T-cell (primary cell): ENCODE measurements at regions not wholly inside any gene's neighbourhood (a gene's known extent, or its start where the extent isn't known, plus 50 kb on each side); places are given as distances from the start of the nearest gene placed in this dataset.
"Not testable (repeated sequence)": the region's sequence is repeated elsewhere in the genome, so short reads cannot be mapped to it uniquely, and the experiment has no call there.

Source experiments
- ATAC-seq, 4 experiments: fragments of 200-7000 bp in 3 of 4; fragments of 150-1000 bp in 1 of 4; cut with Tn5 transposase; replicated peaks in 1 of 4; 1 replicate in 3 of 4; 2 replicates in 1 of 4; pipeline ENCODE4 v1.10.0; 2021; ENCODE audit warnings: moderate library complexity in 3 of 4, mild to moderate bottlenecking in 2 of 4, moderate number of reproducible peaks in 1 of 4
- CTCF ChIA-PET, 2 donors: fragments of 300-600 bp; sonication (Branson Sonifier 250); formaldehyde crosslinking; loops; one replicate each; lab custom pipeline; 2022; ENCODE audit warnings: antibody characterized with exemption in 2 of 2; lab: Charles Lee
- POLR2A ChIA-PET, 2 donors: fragments of 300-600 bp; sonication (Branson Sonifier 250); formaldehyde crosslinking; loops; one replicate each; lab custom pipeline; 2022; ENCODE audit warnings: antibody characterized with exemption in 2 of 2; lab: Charles Lee
- DNase-seq, 35 experiments: peaks; one replicate each; pipeline versions ENCODE4 v3.0.0 to v3.0.0-alpha.2; 2013 to 2023
- H3K27ac ChIP-seq: one replicate; pipeline ENCODE4 v1.5.1; 2013; ENCODE audit warnings: low read length
- H3K27me3 ChIP-seq, 2 experiments: replicated peaks in 1 of 2; 1 replicate in 1 of 2; 2 replicates in 1 of 2; pipeline versions ENCODE4 v1.6.1 to v1.7.0; 2013; ENCODE audit warnings: low read length in 1 of 2, mixed read lengths in 1 of 2; ENCODE audit not compliant: control insufficient read depth in 2 of 2, insufficient read depth in 2 of 2; ENCODE audit errors: extremely low read depth in 1 of 2
- H3K36me3 ChIP-seq, 2 donors: 1 replicate in 1 of 2; 2 replicates in 1 of 2; pipeline versions ENCODE4 v1.6.1 to v1.7.0; 2013; ENCODE audit warnings: low read length in 1 of 2; ENCODE audit not compliant: control insufficient read depth in 2 of 2, insufficient read depth in 1 of 2; ENCODE audit errors: extremely low read depth in 1 of 2
- H3K4me1 ChIP-seq, 2 experiments: 1 replicate in 1 of 2; 2 replicates in 1 of 2; pipeline versions ENCODE4 v1.6.1 to v1.7.0; 2013; ENCODE audit warnings: low read length in 2 of 2, mixed read lengths in 1 of 2; ENCODE audit not compliant: insufficient read depth in 2 of 2, control insufficient read depth in 1 of 2; ENCODE audit errors: extremely low read depth in 1 of 2
- H3K4me3 ChIP-seq, 2 donors: 1 replicate in 1 of 2; 2 replicates in 1 of 2; pipeline versions ENCODE4 v1.5.1 to v1.7.0; 2013; ENCODE audit warnings: mild to moderate bottlenecking in 2 of 2, low read length in 1 of 2, moderate library complexity in 1 of 2; ENCODE audit not compliant: control insufficient read depth in 1 of 2; ENCODE audit errors: extremely low read depth in 1 of 2
- H3K9me3 ChIP-seq: 2 replicates; pipeline ENCODE4 v1.7.0; 2013
- H3K27ac Mint-ChIP-seq, 2 donors: one replicate each; pipeline ENCODE4 v1.8.0; 2020 to 2021; ENCODE audit warnings: mild to moderate bottlenecking in 2 of 2, mixed read lengths in 2 of 2
- H3K27me3 Mint-ChIP-seq, 2 donors: one replicate each; pipeline ENCODE4 v1.8.0; 2021 to 2022; ENCODE audit warnings: mixed read lengths in 2 of 2
- H3K36me3 Mint-ChIP-seq: one replicate; pipeline ENCODE4 v1.8.0; 2021; ENCODE audit warnings: mixed read lengths
- H3K4me1 Mint-ChIP-seq, 3 donors: one replicate each; pipeline ENCODE4 v1.8.0; 2020 to 2022; ENCODE audit warnings: mixed read lengths in 3 of 3, mild to moderate bottlenecking in 1 of 3
- H3K4me3 Mint-ChIP-seq, 3 donors: one replicate each; pipeline ENCODE4 v1.8.0; 2020 to 2022; ENCODE audit warnings: mild to moderate bottlenecking in 3 of 3, mixed read lengths in 3 of 3, moderate library complexity in 3 of 3
- H3K9me3 Mint-ChIP-seq, 3 donors: one replicate each; pipeline ENCODE4 v1.8.0; 2020 to 2022; ENCODE audit warnings: mixed read lengths in 3 of 3
- WGBS: methylation state at CpG from one replicate; pipeline ENCODE4 v1.1.5; 2013; ENCODE audit warnings: missing lambda C conversion rate; ENCODE audit not compliant: insufficient coverage; 5-methylcytosine and 5-hydroxymethylcytosine counted together

DNA sequence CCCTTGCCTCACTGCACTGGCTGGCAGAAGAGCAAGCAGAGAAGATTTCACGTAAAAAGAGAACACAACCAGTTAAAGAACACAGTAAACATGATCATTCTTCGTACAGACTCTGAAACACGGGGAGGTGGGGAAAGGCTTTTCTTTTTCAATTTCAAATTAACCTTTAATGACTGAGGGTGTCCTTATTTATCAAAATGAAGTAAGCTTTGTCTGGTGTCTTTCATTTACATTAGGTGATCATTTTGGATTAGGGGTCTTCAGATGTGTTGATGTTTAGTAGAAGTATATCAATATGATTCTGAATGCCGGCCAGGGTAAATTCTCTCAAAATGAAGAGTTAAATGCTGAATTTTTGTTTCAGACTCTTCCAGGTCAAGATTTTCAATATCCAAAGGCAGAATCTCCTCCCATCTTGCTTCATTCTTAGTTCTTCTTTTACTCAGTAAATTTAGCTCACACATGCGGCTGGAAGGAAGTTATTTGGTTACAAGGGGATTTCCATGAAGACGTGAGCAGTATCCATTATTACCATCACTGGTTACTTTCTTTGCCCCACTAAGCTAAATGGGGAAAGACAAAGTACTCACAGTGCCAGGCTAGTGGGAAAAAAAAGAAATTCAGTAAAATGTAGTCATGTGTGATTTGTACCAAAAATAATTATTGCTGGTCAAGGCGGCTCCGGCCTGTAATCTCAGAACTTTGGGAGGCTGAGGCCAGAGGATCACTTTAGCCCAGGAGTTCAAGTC lies 272.2 kb upstream of the NR2F2 start:
- H3K9me3 Mint-ChIP-seq, result peaks cover 6 to 10% (median 8%) of the 10 kb centered on the region in 3 donors
- WGBS, result no CpG with 5 or more reads among the region's 8 CpGs
- no peak overlapping the region for H3K4me3 Mint-ChIP-seq

DNA sequence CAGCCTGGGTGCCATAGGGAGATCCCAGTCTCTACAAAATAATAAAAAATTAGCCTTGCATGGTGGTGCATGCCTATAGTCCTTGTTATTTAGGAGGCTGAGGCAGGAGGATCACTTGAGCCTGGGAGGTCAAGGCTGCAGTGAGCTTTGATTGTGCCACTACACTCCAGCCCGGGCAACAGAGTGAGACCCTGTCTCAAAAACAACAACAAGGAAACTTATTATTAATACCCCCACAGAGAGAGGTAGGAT lies 271.7 kb upstream of the NR2F2 start:
- H3K27ac ChIP-seq, H3K27me3 ChIP-seq, ATAC-seq, H3K4me3 Mint-ChIP-seq, POLR2A ChIA-PET, H3K4me3 ChIP-seq, H3K4me1 ChIP-seq, H3K9me3 Mint-ChIP-seq, DNase-seq, H3K4me1 Mint-ChIP-seq, H3K27ac Mint-ChIP-seq, CTCF ChIA-PET, H3K9me3 ChIP-seq, H3K36me3 ChIP-seq, H3K36me3 Mint-ChIP-seq: not testable (repeated sequence)
- peaks cover 22 to 35% of the 10 kb centered on the region in 2 donors for H3K27me3 Mint-ChIP-seq
- no CpG with 5 or more reads among the region's 1 CpG for WGBS

More for the DNA sequence above, 272.2 kb upstream of the NR2F2 start:
- ChIA-PET CTCF (no interaction called here), POLR2A (no interaction called here)
- Histone ChIP-seq H3K36me3 (no peaks in the 10 kb centered on the region), H3K9me3 (no peaks in the 10 kb centered on the region), H3K27me3 (peaks cover 2 to 10% of the 10 kb centered on the region in 2 experiments), H3K27ac (no peak overlapping the region), H3K4me1 (peaks cover 0 to under 1% of the 10 kb centered on the region in 2 experiments), H3K4me3 (no peak overlapping the region)
- Mint-ChIP-seq H3K36me3 (no peaks in the 10 kb centered on the region), H3K27ac (no peak overlapping the region), H3K27me3 (peaks cover 25 to 40% of the 10 kb centered on the region in 2 donors), H3K4me1 (peaks cover 0 to 7% (median 4%) of the 10 kb centered on the region in 3 donors)
- DNase-seq (no peak), ATAC-seq (no peak)

- H3K36me3 ChIP-seq, H3K4me1 Mint-ChIP-seq, H3K36me3 Mint-ChIP-seq, H3K4me3 Mint-ChIP-seq, DNase-seq, ATAC-seq, H3K27me3 ChIP-seq, H3K4me1 ChIP-seq, H3K4me3 ChIP-seq, H3K9me3 ChIP-seq, CTCF ChIA-PET, H3K27ac ChIP-seq, H3K9me3 Mint-ChIP-seq, H3K27ac Mint-ChIP-seq, POLR2A ChIA-PET: not testable (repeated sequence)
- H3K27me3 Mint-ChIP-seq, result peaks cover 12 to 27% of the 10 kb centered on the region in 2 donors
- WGBS, result no CpG with 5 or more reads among the region's 5 CpGs
Observed at GRCh38 chr15:96060591-96060990, 269.9 kb upstream of the NR2F2 start.

DNA sequence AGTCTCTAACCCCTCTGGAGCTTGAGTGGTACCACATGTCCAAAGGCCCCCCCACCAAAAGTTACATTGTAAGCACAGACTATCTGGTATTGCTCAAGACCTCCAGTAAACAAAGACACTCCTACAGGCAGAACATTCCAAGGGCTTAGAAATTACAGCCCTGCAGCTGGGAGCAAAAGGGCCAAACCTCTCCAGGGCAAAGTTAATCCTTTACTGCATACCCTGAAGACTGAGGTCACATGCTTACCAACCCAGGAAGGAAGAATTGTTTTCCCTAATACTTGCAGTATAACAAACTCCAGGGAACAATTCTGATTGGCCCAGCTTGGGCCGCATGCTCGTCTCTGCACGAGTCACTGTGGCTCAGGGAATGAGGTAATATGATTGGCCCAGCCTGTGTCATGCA lies 266.1 kb upstream of the NR2F2 start:
- H3K27ac Mint-ChIP-seq, result no peak overlapping the region
- no peaks in the 10 kb centered on the region for H3K36me3 Mint-ChIP-seq
- Histone ChIP-seq H3K4me1 (no peaks in the 10 kb centered on the region), H3K36me3 (no peaks in the 10 kb centered on the region), H3K4me3 (no peak overlapping the region), H3K9me3 (no peaks in the 10 kb centered on the region), H3K27me3 (no peaks in the 10 kb centered on the region), H3K27ac (no peak overlapping the region)
- ChIA-PET CTCF (no interaction called here), POLR2A (no interaction called here)
- peaks cover 6% of the 10 kb centered on the region in 3 donors for H3K9me3 Mint-ChIP-seq
- no peak overlapping the region for H3K4me3 Mint-ChIP-seq
- WGBS, result no CpG with 5 or more reads among the region's 3 CpGs
- no peaks in the 10 kb centered on the region for H3K4me1 Mint-ChIP-seq
- peaks cover 8% of the 10 kb centered on the region in 2 donors for H3K27me3 Mint-ChIP-seq
- no peak for DNase-seq
- no peak for ATAC-seq

- no peaks in the 10 kb centered on the region for H3K36me3 ChIP-seq
- H3K27ac ChIP-seq, result no peak overlapping the region
- CTCF ChIA-PET, result no interaction called here
- no peaks in the 10 kb centered on the region for H3K27me3 ChIP-seq
- H3K27ac Mint-ChIP-seq, result no peak overlapping the region
- ATAC-seq (no peak), DNase-seq (no peak)
- WGBS, result 76% methylated on average over 3 of the region's 4 CpGs
- peaks cover 0 to under 1% (median 0%) of the 10 kb centered on the region in 3 donors for H3K9me3 Mint-ChIP-seq
- POLR2A ChIA-PET, result no interaction called here
- no peak overlapping the region for H3K4me3 ChIP-seq
- H3K9me3 ChIP-seq, result no peaks in the 10 kb centered on the region
- no peak overlapping the region for H3K4me3 Mint-ChIP-seq
- H3K4me1 Mint-ChIP-seq, result no peaks in the 10 kb centered on the region
- peaks cover 0 to 7% of the 10 kb centered on the region in 2 donors for H3K27me3 Mint-ChIP-seq
- H3K36me3 Mint-ChIP-seq, result no peaks in the 10 kb centered on the region
- H3K4me1 ChIP-seq, result no peaks in the 10 kb centered on the region
Observed at GRCh38 chr15:96066126-96066525, 264.4 kb upstream of the NR2F2 start.

GRCh38 chr15:96066852-96067495 lies 263.5 kb upstream of the NR2F2 start:
- no peak for ATAC-seq
- POLR2A ChIA-PET, result no interaction called here
- H3K4me3 Mint-ChIP-seq, result no peak overlapping the region
- DNase-seq, result no peak
- H3K4me1 ChIP-seq, result no peaks in the 10 kb centered on the region
- 86% methylated on average over 1 of the region's 8 CpGs for WGBS
- H3K36me3 ChIP-seq, result no peaks in the 10 kb centered on the region
- H3K4me1 Mint-ChIP-seq, result no peaks in the 10 kb centered on the region
- CTCF ChIA-PET, result no interaction called here
- no peaks in the 10 kb centered on the region for H3K9me3 ChIP-seq
- no peak overlapping the region for H3K27ac ChIP-seq
- no peak overlapping the region for H3K27ac Mint-ChIP-seq
- no peak overlapping the region for H3K4me3 ChIP-seq
- H3K36me3 Mint-ChIP-seq, result no peaks in the 10 kb centered on the region
- no peaks in the 10 kb centered on the region for H3K27me3 ChIP-seq
- peaks cover 1 to 6% of the 10 kb centered on the region in 2 donors for H3K27me3 Mint-ChIP-seq
- H3K9me3 Mint-ChIP-seq, result peaks cover 0 to 1% (median 0%) of the 10 kb centered on the region in 3 donors
